Smooth muscle cell (in vitro differentiated cells): ENCODE measurements at regions not wholly inside any gene's neighbourhood (a gene's known extent, or its start where the extent isn't known, plus 50 kb on each side); places are given as distances from the start of the nearest gene placed in this dataset.

Experiments used
- DNase-seq: peaks from one replicate; lab custom pipeline; 2025; ENCODE audit not compliant: unreplicated experiment; lab: John Stamatoyannopoulos, UW
- H2AFZ ChIP-seq: fragments of 200-600 bp; sonication (generic); 2 replicates; pipeline ENCODE4 v1.6.0; 2016; ENCODE audit warnings: antibody characterized with exemption, low read depth, mild to moderate bottlenecking
- H3F3A ChIP-seq: fragments of 200-600 bp; sonication (generic); 2 replicates; pipeline ENCODE4 v1.6.0; 2017; ENCODE audit warnings: antibody characterized with exemption, low read depth
- H3K27ac ChIP-seq: fragments of 200-600 bp; sonication (generic); 2 replicates; pipeline ENCODE4 v1.5.1; 2016; ENCODE audit warnings: low read depth, mild to moderate bottlenecking
- H3K27me3 ChIP-seq: fragments of 200-600 bp; sonication (generic); 2 replicates; pipeline ENCODE4 v1.6.1; 2016; ENCODE audit warnings: low read depth, mild to moderate bottlenecking
- H3K36me3 ChIP-seq: fragments of 200-600 bp; sonication (generic); 2 replicates; pipeline ENCODE4 v1.5.1; 2016; ENCODE audit warnings: low read depth
- H3K4me1 ChIP-seq: fragments of 200-600 bp; sonication (generic); 2 replicates; pipeline ENCODE4 v1.5.1; 2016; ENCODE audit warnings: low read depth
- H3K4me2 ChIP-seq: fragments of 200-600 bp; sonication (generic); 2 replicates; pipeline ENCODE4 v1.6.0; 2016; ENCODE audit warnings: mild to moderate bottlenecking
- H3K4me3 ChIP-seq: fragments of 200-600 bp; sonication (generic); 2 replicates; pipeline ENCODE4 v1.5.1; 2016; ENCODE audit warnings: mild to moderate bottlenecking
- H3K79me2 ChIP-seq: fragments of 200-600 bp; sonication (generic); 2 replicates; pipeline ENCODE4 v1.6.0; 2016; ENCODE audit warnings: low read depth, mild to moderate bottlenecking
- H3K9ac ChIP-seq: fragments of 200-600 bp; sonication (generic); 2 replicates; pipeline ENCODE4 v1.6.0; 2016; ENCODE audit warnings: low read depth
- H3K9me3 ChIP-seq: fragments of 200-600 bp; sonication (generic); replicated peaks from 2 replicates; pipeline ENCODE4 v1.5.1; 2016; ENCODE audit warnings: low read depth
- H4K20me1 ChIP-seq: fragments of 200-600 bp; sonication (generic); 2 replicates; pipeline ENCODE4 v1.6.0; 2016; ENCODE audit warnings: low read depth
- WGBS: methylation state at CpG from one replicate; pipeline ENCODE4 v1.1.7; 2016; ENCODE audit warnings: low lambda C conversion rate; 5-methylcytosine and 5-hydroxymethylcytosine counted together
- TF ChIP-seq, protein P1 (sequence below): fragments of 200-600 bp; sonication (generic); IDR thresholded peaks from 2 replicates; pipeline ENCODE4 v1.5.1; 2017; ENCODE audit warnings: borderline replicate concordance, mild to moderate bottlenecking, antibody characterized with exemption; ENCODE audit not compliant: insufficient read depth, poor library complexity, severe bottlenecking

DNA sequence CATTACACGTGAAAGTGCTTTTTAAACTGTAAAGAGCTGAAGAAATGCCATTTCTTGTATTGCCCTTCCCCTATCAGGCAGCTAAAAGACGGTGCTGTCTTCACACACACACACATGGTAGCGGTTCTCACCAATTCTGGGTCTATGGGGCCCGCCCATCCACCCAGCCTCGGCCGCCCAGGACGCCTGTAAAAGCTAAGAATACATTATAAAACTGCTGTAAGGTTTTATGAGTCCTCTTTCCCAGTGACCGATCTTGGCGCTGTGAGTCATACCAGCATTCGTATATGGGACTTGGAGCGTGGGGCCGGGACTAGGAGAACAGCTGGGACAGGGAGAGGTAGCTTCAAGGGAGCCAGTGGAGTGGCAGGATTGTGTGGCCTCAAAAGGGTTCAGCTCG lies 149.7 kb upstream of the CADM1 start:
- Histone ChIP-seq H3K27ac (no peak overlapping the region), H3K4me2 (peak overlapping the region; percentile 71), H3K79me2 (no peaks in the 10 kb centered on the region), H3K9me3 (no peaks in the 10 kb centered on the region), H3K9ac (no peak overlapping the region), H2AFZ (no peak overlapping the region), H3K36me3 (no peaks in the 10 kb centered on the region), H4K20me1 (no peaks in the 10 kb centered on the region), H3K4me3 (no peak overlapping the region), H3K4me1 (peaks cover 12% of the 10 kb centered on the region), H3F3A (no peaks in the 10 kb centered on the region), H3K27me3 (peaks cover 4% of the 10 kb centered on the region)
- 21% methylated on average over 13 of the region's 13 CpGs for WGBS
- TF ChIP-seq, protein P1, sequence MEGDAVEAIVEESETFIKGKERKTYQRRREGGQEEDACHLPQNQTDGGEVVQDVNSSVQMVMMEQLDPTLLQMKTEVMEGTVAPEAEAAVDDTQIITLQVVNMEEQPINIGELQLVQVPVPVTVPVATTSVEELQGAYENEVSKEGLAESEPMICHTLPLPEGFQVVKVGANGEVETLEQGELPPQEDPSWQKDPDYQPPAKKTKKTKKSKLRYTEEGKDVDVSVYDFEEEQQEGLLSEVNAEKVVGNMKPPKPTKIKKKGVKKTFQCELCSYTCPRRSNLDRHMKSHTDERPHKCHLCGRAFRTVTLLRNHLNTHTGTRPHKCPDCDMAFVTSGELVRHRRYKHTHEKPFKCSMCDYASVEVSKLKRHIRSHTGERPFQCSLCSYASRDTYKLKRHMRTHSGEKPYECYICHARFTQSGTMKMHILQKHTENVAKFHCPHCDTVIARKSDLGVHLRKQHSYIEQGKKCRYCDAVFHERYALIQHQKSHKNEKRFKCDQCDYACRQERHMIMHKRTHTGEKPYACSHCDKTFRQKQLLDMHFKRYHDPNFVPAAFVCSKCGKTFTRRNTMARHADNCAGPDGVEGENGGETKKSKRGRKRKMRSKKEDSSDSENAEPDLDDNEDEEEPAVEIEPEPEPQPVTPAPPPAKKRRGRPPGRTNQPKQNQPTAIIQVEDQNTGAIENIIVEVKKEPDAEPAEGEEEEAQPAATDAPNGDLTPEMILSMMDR, result no peak
- no peak for DNase-seq

DNA sequence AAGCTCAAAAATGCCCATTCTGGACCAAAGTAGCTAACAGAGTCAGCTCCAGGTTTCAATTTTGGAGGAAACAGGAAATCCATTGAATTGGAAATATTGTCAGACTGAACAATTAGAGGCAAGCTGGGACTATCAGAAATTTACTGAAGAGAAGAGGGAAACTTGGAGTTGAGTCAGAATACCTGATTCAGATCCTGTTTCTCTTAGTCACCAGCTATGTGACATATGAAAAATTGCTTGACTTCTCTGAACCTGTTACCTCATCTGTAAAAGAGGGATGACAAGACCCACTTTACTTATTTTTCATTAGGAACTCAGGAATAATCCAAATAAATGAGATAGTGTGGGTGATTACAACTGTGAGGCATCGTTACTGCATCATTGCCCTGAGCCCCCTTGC lies 148.9 kb upstream of the CADM1 start:
- Histone ChIP-seq H3K4me3 (no peak overlapping the region), H2AFZ (no peak overlapping the region), H3K27ac (no peak overlapping the region)

DNA sequence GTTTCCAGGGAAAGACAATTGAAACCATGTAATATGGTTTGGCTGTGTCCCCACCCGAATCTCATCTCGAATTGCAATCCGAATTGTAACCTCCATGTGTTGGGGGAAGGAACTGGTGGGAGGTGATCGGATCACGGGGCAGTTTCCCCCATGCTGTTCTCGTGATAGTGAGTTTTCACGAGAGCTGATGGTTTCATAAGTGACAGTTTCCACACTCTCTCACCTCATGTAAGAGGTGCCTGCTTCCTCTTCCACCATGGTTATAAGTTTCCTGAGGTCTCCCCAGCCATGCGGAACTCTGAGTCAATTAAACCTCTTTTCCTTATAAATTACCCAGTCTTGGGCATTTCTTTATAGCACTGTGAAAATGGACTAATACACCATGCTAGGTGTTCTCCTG lies 148.3 kb upstream of the CADM1 start:
- no peak overlapping the region for H2AFZ ChIP-seq
- TF ChIP-seq, protein P1, result no peak
- H3K9ac ChIP-seq, result no peak overlapping the region
- H3K4me1 ChIP-seq, result peaks cover 6% of the 10 kb centered on the region
- 82% methylated on average over 8 of the region's 8 CpGs for WGBS
- no peaks in the 10 kb centered on the region for H3K79me2 ChIP-seq
- no peak for DNase-seq
- no peak overlapping the region for H3K4me3 ChIP-seq
- no peak overlapping the region for H3K27ac ChIP-seq
- no peaks in the 10 kb centered on the region for H3K9me3 ChIP-seq
- H3K36me3 ChIP-seq, result no peaks in the 10 kb centered on the region
- H3K27me3 ChIP-seq, result peaks cover 4% of the 10 kb centered on the region
- no peaks in the 10 kb centered on the region for H3F3A ChIP-seq
- H3K4me2 ChIP-seq, result no peak overlapping the region
- no peaks in the 10 kb centered on the region for H4K20me1 ChIP-seq

More for the DNA sequence above, 148.9 kb upstream of the CADM1 start:
- Histone ChIP-seq H3F3A (no peaks in the 10 kb centered on the region), H3K27me3 (peaks cover 4% of the 10 kb centered on the region), H4K20me1 (no peaks in the 10 kb centered on the region), H3K9me3 (no peaks in the 10 kb centered on the region), H3K4me1 (peaks cover 6% of the 10 kb centered on the region), H3K79me2 (no peaks in the 10 kb centered on the region), H3K9ac (no peak overlapping the region), H3K4me2 (no peak overlapping the region), H3K36me3 (no peaks in the 10 kb centered on the region)
- 91% methylated on average over 1 of the region's 1 CpG for WGBS
- TF ChIP-seq, protein P1, result no peak
- no peak for DNase-seq

DNA sequence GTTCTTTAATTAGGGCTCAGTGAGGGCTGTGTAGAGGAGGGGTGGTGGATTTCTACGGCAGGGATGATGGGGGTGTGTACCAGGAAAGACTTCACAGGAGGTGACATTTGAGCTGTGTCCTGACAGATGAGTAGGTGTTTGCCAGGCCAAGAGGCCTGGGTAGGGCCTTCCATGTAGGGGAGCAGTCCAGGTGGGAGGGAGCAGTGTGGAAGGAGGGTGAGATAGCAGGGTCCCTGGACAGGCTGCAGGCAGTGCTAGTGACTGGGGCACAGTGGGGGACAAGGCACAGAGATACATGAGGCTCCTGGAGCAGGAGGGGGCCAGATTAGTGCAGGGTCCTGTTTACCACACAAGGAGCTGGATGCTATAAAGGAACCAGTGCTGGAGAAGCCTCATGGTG lies 147.9 kb upstream of the CADM1 start:
- Histone ChIP-seq H3K36me3 (no peaks in the 10 kb centered on the region), H3K27me3 (peaks cover 4% of the 10 kb centered on the region), H2AFZ (no peak overlapping the region), H3K4me2 (no peak overlapping the region), H3K9me3 (no peaks in the 10 kb centered on the region), H3K4me3 (no peak overlapping the region), H3K4me1 (peaks cover 6% of the 10 kb centered on the region), H3F3A (no peaks in the 10 kb centered on the region), H4K20me1 (no peaks in the 10 kb centered on the region), H3K9ac (no peak overlapping the region), H3K79me2 (no peaks in the 10 kb centered on the region), H3K27ac (no peak overlapping the region)
- TF ChIP-seq, protein P1, result no peak
- 35% methylated on average over 1 of the region's 1 CpG for WGBS
- DNase-seq, result no peak
